ENCODE measurements at regions not wholly inside any gene's neighbourhood (a gene's known extent, or its start where the extent isn't known, plus 50 kb on each side); places are given as distances from the start of the nearest gene placed in this dataset.

DNA sequence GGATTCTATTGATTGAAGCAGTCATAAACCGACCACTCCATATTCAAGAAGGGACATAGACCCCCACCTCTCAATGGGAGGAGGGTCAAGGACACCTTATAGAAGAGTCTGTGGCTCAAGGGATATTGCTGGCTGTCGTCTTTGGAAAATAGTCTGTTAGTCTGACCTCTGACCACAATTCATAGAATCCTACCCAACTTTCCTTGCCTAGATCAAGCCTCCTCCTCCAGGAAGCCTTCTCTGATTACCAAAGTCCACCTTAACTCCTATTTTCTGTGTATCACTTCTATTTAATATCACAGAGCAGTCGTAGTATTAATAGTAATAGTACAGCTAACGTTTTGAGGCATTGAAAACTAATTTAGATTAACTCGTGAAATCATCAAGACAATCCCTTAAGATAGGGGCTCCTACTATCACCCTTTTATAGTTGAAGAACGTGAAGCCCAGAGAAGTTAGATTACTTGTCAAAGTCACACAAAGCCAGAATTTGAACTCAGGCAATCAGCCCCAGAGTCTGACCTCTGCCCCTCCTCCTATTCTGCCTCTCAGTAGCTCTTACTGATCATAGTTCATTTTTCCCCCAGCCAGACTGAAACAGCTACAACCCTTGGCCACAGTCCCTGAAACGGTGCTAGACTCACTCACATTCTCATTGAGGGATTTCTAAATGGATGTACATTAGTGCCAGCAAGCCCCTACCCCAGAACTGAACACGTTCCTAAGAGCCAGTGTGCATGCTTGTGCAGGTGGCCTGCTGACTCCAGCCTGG, 636.6 kb downstream of the MID1IP1 start:
- Mint-ChIP-seq H3K27me3 (ENCODE audit: insufficient read depth, unreplicated experiment) (no peaks in the 10 kb centered on the region), H3K4me1 (ENCODE audit: low read depth, unreplicated experiment) (peaks cover 5% of the 10 kb centered on the region), H3K9me3 (ENCODE audit: unreplicated experiment) (no peaks in the 10 kb centered on the region), H3K36me3 (ENCODE audit: insufficient read depth, unreplicated experiment) (no peaks in the 10 kb centered on the region), H3K27ac (ENCODE audit: unreplicated experiment) (no peak overlapping the region), H3K4me3 (ENCODE audit: unreplicated experiment) (no peak overlapping the region)
- TF ChIP-seq, protein P1, sequence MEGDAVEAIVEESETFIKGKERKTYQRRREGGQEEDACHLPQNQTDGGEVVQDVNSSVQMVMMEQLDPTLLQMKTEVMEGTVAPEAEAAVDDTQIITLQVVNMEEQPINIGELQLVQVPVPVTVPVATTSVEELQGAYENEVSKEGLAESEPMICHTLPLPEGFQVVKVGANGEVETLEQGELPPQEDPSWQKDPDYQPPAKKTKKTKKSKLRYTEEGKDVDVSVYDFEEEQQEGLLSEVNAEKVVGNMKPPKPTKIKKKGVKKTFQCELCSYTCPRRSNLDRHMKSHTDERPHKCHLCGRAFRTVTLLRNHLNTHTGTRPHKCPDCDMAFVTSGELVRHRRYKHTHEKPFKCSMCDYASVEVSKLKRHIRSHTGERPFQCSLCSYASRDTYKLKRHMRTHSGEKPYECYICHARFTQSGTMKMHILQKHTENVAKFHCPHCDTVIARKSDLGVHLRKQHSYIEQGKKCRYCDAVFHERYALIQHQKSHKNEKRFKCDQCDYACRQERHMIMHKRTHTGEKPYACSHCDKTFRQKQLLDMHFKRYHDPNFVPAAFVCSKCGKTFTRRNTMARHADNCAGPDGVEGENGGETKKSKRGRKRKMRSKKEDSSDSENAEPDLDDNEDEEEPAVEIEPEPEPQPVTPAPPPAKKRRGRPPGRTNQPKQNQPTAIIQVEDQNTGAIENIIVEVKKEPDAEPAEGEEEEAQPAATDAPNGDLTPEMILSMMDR (IDR thresholded peaks at IDR 0.05; ENCODE audit: insufficient read depth in 1 of 2, low read depth in 1 of 2, low read length in 1 of 2, severe bottlenecking in 1 of 2, unreplicated experiment in 1 of 2), result no peak
- no peaks in the 10 kb centered on the region for H3K4me1 ChIP-seq
- no peak overlapping the region for H3K4me3 ChIP-seq (ENCODE audit: low read depth, low read length)
- H3K27me3 ChIP-seq (replicated peaks; ENCODE audit: control insufficient read depth, insufficient read depth, low read length), result no peaks in the 10 kb centered on the region
- CTCF ChIA-PET, result interaction anchor here (0.6 kb wide), 1 partner anchor 684 kb away, joined by 3 read pairs; no protein-coding TSS in a partner anchor
- intact Hi-C loops (cut with micrococcal nuclease; ENCODE audit: unreplicated experiment), result no loop called here
- no peak for DNase-seq
- H3K9me3 ChIP-seq, result no peaks in the 10 kb centered on the region
- POLR2A ChIA-PET, result no interaction called here
- BruUV-seq (replicated peaks), result no TSS peak
- no peaks in the 10 kb centered on the region for H3K36me3 ChIP-seq (ENCODE audit: control insufficient read depth, insufficient read depth, low read length)

DNA sequence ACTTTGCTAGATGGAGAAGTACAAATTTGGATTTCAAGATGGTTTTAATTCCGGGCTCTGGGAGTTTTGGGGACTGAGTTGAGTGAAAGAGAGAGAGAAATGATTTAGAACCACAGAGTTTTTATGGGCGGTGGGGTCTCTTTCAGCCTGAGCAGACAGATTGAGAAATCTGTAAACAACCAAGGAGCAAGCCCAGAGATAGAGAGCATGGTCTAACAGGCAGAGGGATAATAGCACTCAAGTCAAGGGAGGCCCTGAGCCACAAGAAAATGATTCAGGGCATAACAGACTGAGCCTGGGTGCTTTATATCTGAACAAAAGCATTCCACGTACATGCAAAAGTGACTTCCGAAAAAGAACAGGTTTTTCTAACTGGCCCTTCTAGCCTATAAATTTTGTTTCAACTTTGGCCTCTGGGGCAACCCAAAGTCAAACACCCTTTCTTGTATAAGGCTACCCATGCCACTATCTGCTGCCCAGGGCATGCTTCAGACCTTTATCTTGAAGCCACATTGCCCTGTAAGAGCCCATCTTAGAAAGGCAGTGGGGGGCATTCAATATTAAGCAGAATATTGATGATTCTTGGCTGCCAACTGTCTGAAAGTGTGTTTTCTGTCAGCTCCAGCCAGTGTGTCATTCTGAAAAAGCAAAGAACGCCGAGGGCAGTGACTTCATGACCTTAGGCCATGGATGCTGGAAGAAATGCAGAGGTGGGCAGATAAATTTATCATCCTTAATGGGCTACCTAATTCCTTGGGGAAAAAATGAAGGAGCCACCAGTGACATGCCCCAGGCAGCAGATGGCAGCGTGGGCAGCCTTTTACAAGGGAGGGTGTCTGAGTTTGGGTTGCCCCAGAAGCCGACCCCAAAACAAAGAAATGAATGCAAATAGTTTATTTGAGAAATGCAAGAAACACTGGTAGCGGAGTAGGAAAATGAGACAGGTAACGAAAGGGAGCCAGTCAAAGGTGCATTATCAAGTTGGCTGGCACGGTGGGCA, 637.6 kb downstream of the MID1IP1 start:
- no peak overlapping the region for H3K4me3 ChIP-seq (ENCODE audit: low read depth, low read length)
- DNase-seq, result no peak
- ChIA-PET CTCF (no interaction called here), POLR2A (no interaction called here)
- no peaks in the 10 kb centered on the region for H3K9me3 ChIP-seq
- intact Hi-C loops (cut with micrococcal nuclease; ENCODE audit: unreplicated experiment), result no loop called here
- H3K36me3 Mint-ChIP-seq (ENCODE audit: insufficient read depth, unreplicated experiment), result no peaks in the 10 kb centered on the region
- H3K9me3 Mint-ChIP-seq (ENCODE audit: unreplicated experiment), result no peaks in the 10 kb centered on the region
- no peak overlapping the region for H3K4me3 Mint-ChIP-seq (ENCODE audit: unreplicated experiment)
- no peaks in the 10 kb centered on the region for H3K27me3 Mint-ChIP-seq (ENCODE audit: insufficient read depth, unreplicated experiment)
- BruUV-seq (replicated peaks), result no TSS peak
- H3K36me3 ChIP-seq (ENCODE audit: control insufficient read depth, insufficient read depth, low read length), result no peaks in the 10 kb centered on the region
- no peaks in the 10 kb centered on the region for H3K27me3 ChIP-seq (replicated peaks; ENCODE audit: control insufficient read depth, insufficient read depth, low read length)
- no peaks in the 10 kb centered on the region for H3K4me1 Mint-ChIP-seq (ENCODE audit: low read depth, unreplicated experiment)
- H3K4me1 ChIP-seq, result no peaks in the 10 kb centered on the region
- no peak overlapping the region for H3K27ac Mint-ChIP-seq (ENCODE audit: unreplicated experiment)
- TF ChIP-seq, protein P1 (IDR thresholded peaks at IDR 0.05; ENCODE audit: insufficient read depth in 1 of 2, low read depth in 1 of 2, low read length in 1 of 2, severe bottlenecking in 1 of 2, unreplicated experiment in 1 of 2), result no peak

DNA sequence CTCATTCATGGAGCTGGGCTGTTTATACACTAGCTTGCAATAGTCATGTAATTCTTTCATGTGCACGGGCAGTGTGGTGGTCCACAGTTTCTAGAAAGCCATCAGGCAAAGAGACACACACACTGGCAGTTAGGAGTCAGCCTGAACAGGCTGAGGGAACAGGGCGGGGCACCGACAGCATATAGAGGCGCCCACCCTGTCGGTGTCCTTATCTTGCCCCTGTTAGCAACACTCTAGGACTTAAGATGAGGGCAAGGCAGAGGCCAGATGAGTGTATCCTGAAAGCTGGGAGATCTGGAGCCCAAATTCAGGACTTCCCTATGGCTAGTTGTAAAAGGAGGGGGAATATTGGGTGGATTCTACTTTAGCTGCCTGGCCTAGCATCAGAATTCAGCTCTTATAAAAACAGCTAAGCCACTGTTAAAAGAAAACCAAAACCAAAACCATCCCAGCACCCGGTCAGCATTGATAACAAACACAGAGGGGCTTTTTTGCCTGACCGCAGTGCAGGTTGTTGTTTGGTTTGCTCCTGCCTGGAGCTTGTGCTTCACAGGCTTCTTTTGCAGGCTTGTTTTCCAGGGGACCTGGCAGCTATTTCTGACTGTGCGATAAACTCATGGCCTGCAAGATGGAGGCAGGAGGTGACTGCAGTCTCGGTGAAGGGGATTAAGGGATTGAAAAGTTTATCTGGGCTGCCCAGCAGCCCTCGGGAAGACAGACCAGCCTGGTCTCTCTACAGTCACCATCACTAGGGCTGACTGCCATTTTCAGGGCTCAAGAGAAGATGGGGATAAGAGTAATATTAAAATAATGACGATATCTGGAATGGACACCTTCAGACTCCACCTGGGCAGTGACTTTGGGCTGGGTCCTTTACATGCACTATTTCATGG, 638.9 kb downstream of the MID1IP1 start:
- ChIA-PET POLR2A (no interaction called here), CTCF (no interaction called here)
- Mint-ChIP-seq H3K27me3 (ENCODE audit: insufficient read depth, unreplicated experiment) (no peaks in the 10 kb centered on the region), H3K36me3 (ENCODE audit: insufficient read depth, unreplicated experiment) (no peaks in the 10 kb centered on the region), H3K4me3 (ENCODE audit: unreplicated experiment) (no peak overlapping the region), H3K4me1 (ENCODE audit: low read depth, unreplicated experiment) (no peaks in the 10 kb centered on the region), H3K9me3 (ENCODE audit: unreplicated experiment) (no peaks in the 10 kb centered on the region), H3K27ac (ENCODE audit: unreplicated experiment) (no peak overlapping the region)
- no peaks in the 10 kb centered on the region for H3K4me1 ChIP-seq
- DNase-seq, result no peak
- H3K4me3 ChIP-seq (ENCODE audit: low read depth, low read length), result no peak overlapping the region
- no peaks in the 10 kb centered on the region for H3K27me3 ChIP-seq (replicated peaks; ENCODE audit: control insufficient read depth, insufficient read depth, low read length)
- H3K36me3 ChIP-seq (ENCODE audit: control insufficient read depth, insufficient read depth, low read length), result no peaks in the 10 kb centered on the region
- intact Hi-C loops (cut with micrococcal nuclease; ENCODE audit: unreplicated experiment), result no loop called here
- BruUV-seq (replicated peaks), result no TSS peak
- TF ChIP-seq, protein P1 (IDR thresholded peaks at IDR 0.05; ENCODE audit: insufficient read depth in 1 of 2, low read depth in 1 of 2, low read length in 1 of 2, severe bottlenecking in 1 of 2, unreplicated experiment in 1 of 2), result no peak
- no peaks in the 10 kb centered on the region for H3K9me3 ChIP-seq

All from Caco-2 (cell line).